Fibroblast of skin of abdomen (primary cell): ENCODE measurements at regions not wholly inside any gene's neighbourhood (a gene's known extent, or its start where the extent isn't known, plus 50 kb on each side); places are given as distances from the start of the nearest gene placed in this dataset.
A peak's percentile ranks its signal among the peaks of the same experiment; 100 is the strongest.

Source experiments
- DNase-seq: peaks from one replicate; pipeline ENCODE4 v3.0.0-alpha.2; 2013

DNA sequence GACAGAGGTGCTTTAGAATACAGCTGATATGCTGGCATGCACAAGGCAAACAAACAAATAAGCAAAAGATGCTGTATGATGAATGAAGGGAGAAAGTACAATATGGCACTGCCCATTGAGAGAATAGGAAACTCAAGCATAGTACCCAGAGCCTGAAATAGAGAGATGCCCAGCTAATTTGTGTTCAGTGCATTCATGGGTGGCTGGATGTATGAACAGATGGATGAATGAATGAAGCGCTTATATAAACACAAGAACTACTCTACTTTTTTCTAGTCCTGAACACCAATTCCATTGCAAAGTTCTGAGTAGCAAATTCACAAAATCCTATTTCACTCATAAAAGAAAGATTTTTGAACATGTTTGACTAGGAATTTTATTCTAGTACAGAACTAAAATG lies 756.3 kb downstream of the SATB2 start:
- DNase-seq, result no peak

DNA sequence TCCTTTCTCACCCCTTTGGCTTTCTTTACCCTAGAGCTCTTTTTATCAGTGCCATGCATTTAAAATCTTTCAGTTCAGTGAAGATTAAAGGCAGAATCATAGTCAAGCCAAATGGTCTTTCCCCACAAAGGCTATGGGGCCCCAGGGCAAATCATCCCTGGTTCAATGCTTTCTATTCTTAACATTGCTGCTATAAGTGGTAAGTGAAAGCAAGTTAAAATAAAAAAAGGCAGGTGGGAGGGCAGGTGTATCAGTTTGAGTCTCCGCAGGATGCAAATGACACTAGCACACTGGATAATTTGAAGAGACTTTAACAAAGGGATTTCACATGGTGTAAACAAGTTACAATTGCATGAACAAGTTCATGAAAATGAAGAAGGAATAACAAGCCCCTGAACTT lies 757.4 kb downstream of the SATB2 start:
- no peak for DNase-seq

DNA sequence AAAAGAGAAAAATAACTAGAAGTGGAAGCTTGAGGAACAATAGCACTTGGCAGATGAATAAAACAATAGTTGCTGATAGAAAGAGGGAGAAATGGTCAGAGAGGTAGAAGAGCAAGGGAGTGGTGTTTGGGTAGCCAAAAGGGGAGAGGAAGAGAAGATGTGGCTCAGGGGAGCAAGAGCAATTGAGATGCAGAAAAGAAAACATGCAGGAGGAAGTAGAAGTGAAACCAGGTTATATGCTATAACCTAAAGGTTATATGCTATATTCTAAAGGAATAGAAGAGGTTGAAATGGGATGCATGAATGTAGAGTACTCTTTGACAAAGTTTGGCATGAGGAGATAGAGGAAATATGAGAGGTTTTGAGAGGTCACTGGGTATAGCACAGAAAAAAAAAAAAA lies 759.5 kb downstream of the SATB2 start:
- DNase-seq, result no peak

DNA sequence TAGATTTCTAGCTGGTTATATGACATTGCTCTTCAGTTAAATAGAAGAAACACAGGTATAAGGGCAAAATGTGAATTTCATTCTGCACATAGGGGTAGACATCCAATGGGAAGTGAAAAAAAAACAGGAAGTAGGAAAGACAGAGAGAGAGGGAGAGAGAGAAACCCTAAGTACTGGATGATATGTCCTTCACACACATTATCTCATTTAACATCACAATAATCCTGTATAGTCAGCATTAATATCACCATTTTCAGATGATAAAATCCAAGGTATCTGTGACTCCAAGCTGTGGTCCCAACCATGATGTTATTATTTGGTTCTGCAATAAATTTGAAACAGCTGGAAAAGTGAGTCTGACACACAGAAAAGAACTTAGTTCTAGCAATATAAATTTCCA lies 759.9 kb downstream of the SATB2 start:
- no peak for DNase-seq

DNA sequence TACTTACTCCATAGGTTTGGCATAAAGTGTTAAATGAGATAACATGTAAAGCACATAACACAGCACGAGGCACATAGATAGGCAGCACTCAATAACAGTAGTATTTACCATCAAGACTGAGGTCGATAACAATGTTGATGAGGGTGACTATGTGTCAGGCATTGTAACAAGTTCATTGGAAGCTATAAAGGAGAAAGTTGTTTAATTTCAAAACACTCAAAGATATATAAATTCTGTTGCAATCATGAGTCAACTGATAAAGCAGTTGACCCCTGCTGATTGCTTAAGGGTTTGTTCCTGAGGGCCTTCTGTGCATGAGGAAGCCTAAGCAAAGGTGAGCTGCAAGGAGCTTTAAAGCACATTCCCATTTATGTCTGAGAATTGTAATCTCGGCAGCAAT lies 760.5 kb downstream of the SATB2 start:
- DNase-seq, result no peak

DNA sequence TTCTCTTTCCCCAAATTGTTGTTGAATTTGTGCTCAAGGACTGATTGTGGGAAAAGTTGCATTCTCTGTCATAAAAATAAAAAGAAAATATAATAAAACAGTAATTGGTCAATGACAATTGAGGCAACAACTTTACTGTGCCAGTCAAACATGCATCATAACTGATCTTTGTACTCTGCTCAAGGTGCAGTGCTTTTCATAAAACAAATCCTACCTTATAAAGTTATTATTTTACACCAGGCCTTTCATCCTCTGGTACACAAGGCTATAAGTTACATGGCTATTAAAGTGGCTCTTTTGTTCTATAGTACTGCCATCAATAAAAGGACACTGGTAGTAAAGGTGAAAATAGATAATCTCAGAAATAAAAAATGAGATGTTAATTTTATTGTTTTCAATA lies 761.9 kb downstream of the SATB2 start:
- no peak for DNase-seq

DNA sequence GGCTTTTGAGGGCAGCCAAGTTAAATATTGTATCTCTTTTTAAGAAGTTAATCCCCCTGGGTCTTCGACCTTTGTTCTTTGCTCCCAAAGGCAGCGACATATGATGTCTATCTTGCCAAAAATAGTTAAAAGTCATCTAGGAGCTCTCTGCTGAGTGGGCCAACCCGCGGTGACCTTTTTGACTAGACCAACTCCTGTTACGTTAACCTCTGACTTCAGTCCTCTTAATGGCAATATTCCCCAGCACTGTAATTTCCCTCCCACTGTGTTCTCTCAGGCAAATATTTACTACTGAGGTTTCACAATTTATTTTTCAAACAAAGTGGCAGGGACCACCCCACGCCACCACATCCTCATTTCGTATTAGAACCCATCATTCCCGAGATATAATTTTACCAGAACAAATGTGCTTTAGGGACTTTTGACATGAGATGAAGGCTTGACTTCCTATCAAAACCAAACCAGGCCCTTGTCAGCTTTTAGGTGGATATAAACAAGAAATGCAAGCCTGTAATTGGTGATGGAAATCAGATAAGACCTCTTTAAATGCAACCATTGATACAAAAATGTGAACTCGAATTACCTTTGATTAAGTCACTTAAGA lies 764.7 kb downstream of the SATB2 start:
- no peak for DNase-seq

DNA sequence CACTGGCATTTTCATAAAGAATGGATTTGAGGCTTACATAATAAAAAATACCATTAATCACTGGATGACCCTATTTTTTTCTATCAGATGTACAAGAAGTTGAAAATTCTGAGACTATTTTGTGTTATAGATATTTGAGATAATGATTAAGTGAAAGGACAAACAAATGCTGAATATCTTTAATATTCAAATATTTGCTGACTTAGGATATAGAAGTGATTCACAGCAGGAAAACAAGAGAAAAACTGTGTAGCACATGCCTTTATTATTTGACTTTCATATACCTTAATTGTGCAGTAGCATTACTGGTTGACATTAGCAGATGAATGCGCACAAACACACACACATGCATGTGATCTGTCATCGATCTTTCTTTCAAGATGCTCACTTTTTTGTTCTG lies 766.5 kb downstream of the SATB2 start:
- no peak for DNase-seq

DNA sequence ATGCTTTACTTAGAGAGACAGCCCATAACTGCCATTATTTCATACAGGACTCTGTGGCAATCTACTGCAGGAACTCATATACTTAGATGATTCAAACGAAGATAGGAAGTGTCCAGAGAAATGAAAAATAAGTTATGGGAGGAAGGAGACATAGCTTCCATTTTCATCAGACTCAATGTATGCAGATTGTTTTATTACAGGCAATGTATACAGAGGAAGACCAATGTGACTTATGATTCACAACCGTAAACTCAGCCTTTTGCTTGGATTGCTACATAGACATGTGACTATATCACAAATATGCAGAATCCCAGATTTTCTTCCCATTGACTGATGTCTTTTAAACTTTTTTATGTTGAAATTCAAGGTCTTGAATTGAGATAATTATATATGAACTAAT lies 793.4 kb downstream of the SATB2 start:
- DNase-seq, result peak; percentile 20

DNA sequence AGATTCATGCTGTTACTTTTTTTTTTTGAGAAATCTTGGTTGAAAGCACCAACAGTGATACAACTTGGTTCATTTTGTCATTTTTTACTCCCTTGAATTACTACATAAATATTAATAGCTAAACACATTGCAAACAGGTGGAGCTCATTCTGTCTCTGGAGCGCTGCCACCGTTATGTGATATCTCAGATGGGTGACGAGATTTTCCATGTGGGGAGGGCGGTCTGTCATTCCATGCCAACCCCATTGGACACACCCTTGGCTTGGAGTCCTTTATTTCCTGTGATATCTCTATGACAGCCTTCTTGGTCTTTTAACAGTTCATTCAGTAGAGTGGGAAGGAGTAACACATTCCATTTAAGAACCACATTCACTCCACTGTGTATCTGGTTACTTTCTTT lies 794.8 kb downstream of the SATB2 start:
- DNase-seq, result no peak

DNA sequence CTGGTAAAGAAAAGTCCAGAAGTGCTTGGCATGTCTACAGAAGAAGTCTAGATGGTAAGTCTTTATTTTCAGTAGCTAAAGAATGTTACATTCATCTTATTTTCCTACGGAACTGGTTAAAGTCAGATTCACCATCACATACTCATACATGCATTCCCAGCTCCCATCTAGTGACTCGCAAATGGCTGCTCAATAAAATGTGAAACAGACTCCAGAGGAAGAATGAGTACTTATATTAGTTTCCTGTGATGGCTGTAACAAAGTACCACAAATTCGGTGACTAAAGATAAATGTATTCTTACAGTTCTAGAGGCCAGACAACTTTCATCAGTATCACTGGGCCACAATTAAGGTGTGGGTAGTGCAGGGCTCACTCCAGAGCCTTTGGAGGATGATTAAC lies 797.2 kb downstream of the SATB2 start:
- DNase-seq, result peak; percentile 77

DNA sequence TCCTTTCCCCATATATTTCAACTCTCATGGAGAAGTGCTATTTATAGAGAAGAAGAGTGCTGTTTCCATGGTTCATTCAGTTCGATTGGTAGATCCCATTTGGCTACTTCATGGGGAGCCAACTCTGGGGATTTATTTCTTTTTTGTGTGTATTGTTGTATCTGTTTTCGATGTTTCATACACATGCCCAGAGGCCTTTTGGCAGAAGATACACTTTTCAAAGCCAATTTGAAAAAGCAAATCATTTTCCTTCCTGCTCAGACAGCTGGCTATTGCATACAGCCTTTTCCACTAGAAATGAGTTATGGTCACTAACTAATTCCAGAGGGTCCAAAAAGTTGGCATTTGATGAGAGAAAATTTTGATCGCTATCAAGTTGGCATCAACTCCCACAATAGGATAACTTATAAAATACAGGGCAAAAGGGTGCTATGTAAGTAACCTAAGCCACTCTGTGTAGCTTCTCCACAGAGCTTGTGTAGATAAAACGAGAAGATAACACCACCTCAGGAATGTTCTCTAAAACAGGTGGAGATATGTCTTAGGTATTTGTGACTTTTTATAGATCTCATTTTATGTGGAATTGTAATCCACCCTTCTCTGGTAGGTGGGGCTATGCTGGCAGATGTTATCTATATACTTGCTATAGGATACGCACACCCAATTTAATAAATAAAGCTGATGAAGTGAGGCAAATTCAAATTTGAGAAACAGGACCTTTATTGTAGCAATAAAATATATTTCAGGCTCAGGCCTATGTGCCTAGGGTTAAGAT lies 798.5 kb downstream of the SATB2 start:
- no peak for DNase-seq

DNA sequence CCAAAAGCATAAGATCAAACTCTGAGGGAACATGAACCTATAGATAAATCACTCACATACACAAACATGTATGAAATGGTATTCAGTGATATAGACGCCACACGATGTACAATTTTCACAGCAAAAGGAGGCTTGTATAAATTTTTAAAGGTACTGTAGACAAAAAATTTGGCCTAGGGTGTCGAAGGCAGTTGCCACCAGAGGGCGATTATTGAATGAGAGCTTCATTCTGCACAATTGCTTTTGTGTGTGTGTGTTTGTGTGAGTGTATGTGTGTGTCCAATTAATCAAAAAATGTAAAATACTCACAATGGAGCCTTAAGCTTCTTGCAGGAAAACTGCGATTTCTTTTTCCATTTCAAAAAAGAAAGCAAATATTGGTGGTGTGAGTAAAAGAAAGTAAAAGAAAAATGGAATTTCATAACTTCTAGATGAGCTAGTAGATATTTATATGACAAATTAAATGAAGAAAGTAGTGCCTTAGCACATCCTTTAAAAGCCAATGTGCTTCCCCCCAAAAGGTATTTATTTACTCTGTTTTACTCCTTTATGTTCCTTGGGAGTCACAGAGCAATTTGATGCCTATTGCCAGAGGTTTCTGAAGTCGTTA lies 800.1 kb downstream of the SATB2 start:
- peak; percentile 33 for DNase-seq

DNA sequence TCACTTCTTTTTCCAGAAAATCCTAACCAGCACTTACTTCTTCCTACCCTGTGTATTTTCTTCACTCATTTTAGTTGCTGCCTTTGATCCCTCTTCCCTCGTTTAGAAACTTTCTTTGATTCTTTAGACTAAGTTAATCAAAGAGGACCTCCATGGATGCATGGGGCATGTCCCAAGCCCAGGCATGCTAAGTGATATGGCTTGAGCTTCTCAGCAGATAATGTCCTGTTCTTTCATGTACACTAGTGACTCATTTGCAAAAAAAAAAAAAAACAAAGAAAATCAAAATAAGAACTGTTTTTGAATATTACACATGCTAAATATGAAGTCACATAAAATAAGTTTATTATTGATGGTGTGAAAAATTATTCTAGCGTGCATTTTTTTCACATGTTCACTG lies 800.9 kb downstream of the SATB2 start:
- DNase-seq, result no peak

DNA sequence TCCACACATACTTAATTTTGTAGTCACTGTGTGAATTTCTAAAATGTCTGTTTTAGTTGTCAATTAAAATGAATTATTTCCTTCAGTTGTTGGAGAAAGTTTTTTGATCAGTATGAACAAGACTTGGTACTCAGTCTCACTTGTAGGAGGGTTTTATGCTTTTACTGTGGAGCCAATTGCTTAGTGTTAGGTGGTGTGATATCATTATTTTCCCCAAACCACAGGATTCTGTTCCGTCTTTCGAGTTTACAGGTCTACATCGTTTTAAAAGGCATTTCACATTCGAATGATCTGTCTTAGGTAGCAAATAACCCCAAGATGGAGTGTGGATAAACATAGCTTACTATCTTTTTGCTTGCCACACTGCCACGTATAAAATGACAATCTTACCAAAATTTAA lies 803.1 kb downstream of the SATB2 start:
- DNase-seq, result no peak

DNA sequence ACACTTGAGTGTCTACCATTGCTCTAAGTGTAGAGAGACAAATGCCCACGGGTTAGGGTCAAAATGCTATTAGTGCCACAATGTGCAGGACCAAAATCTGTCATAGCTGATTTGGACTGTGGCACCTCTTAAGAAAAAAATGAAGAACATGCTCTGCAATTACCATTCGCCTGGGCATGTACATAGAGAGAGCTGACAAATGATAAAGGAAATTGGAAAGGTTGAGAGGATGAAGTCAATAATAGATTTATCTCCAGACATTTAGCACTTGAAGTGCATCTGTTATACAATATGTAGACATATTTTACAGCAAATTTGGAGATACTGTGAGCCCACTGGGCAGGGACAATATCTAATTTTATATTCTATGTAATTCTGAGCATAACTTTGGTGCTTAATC lies 804.4 kb downstream of the SATB2 start:
- DNase-seq, result no peak

DNA sequence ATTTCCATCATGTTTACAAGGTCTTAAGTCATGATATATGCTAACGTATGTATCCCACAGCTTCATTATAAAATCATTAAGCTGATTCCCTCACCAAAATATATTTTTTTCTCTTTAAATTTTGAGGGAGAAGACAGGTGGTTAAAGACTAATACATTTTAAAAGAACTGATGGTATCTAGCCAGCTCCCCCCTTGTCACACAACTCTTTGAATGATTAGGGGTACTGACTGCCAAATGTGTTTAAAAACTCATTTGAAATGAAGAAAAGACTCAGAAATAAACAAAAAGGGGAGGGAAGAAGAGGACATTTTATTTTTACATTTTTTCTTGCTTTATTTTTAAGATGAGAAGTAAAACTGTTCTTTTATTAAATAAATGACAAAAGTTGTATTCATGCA lies 805.3 kb downstream of the SATB2 start:
- no peak for DNase-seq

DNA sequence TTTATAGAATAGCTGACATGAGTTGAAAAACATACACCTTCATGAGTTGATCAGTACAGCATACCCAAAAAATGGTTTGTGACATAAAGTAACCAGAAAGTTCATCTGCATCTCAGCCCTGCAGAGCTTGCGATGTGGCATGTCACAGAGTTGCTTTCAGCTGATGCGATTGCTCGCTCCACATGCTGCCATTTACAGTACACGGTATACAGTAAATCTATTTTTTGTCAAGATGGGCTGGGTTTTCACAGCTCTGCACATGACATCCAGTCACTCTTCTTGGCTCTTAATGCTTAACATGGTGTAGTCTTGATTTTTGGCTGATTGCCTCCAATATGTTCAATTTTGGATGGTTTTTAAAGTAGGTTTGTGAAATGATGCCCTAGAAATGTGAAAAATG lies 811.9 kb downstream of the SATB2 start:
- DNase-seq, result no peak

DNA sequence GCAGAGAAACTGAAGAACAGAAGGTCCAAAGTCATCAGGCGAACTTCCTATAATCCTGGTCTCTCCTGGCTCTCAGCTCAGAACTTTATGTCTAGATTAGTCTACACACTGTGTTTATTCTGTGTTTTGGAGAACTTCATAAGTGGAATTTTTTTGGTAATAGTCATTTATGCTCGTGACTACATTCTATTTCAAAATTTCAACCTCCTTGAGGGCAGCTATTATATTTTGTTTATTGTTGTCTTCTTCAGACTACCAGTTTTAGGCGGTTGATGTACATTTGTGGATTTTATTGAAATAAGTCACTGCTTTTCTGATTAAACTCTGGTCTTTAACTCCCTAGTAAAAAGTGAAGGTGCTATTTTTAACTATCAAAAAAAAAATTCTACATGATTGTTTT lies 816.6 kb downstream of the SATB2 start:
- no peak for DNase-seq

DNA sequence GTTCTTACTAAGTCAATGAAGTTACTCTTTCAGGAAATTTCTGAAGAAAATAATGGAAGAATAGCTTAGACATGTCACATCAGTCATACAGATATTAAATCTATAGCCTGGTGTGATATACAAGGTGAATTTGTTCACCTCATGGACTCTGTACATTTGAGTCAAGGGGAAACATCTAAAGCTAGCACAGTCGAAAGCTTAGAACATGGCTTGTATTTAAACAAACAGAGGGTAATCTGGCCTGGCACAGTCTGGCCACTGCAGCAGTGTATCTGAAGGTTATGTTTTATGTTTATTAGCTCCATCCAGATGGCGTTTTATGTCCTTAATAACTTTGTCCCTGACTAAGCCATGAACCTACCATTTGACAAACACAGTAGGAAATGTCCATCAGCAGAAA lies 817.3 kb downstream of the SATB2 start:
- no peak for DNase-seq

DNA sequence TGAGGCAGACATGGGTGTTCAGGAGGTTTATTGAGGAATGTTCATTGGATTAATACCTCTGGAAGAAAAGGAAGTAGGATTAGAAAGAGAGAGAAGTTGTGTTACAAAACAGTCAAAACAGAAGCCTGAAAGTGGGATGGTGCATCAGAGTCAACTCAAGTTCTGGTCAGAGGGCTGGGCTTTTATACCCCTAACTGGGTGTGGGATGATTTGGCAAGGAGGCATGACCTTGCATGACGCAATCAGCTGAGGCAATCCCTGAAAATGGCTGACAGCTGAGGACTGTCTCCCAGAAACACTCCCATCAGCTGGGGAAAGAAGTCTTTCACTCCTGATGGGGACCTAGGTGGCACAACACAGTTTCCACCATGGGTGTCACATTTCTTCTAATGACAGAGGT lies 818.2 kb downstream of the SATB2 start:
- peak; percentile 22 for DNase-seq

DNA sequence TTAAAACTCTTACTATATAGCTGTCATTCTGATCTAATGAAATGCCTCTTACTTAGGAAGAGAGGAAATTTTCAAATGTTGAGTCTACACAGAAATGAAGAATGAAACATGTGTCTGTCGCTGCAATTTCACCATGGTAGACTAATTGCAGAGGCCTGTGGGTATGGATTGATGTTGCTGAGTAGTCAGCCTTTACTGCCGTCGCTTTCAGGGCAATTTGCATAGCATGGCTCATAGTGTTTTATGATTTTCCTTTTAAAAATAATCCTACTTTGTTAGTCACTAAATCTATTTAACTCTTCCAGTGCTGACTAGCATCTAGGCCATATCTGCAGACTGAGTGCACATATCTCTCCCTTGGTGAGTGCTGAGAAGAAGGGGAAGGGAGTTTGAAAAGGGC lies 819.2 kb downstream of the SATB2 start:
- DNase-seq, result peak; percentile 75

DNA sequence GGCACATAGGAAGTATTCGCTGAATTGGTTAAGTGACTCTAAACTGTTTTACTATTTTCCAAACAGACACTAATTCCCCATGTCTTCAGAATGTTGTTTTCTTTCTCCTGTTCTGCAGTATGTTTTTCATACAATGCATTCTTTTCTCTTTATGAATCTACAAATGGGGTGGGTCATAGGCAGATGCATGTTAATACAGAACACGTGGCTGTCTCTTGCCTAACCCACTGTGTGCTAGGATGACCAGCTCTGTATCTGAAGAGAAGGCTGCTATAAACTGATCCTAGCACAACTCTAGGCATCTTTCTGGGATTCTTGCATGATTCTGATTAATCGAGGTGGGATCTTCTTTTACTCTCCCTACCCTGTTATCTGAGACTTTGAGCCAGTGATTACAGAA lies 826.0 kb downstream of the PLCL1 start:
- peak; percentile 37 for DNase-seq

DNA sequence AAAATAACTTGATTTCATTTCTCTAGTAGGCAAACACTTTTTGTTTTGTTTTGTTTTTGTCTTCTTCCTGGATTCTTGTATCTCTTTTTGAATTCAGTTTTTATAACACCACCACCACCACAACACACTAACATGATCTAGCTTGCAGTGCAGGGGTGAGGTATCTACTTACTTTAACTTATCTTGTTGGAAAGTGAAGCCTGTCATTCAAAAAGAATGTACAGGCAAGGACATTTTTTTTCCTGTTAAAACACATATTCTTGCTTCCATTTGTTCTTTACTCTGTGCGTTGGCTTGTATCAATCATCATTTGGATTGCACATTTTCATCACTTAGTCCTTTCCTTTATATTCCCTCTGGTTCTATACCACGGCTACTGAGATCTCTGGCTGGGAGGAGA lies 824.2 kb downstream of the PLCL1 start:
- no peak for DNase-seq
